K562 (cell line): ENCODE measurements at regions not wholly inside any gene's neighbourhood (a gene's known extent, or its start where the extent isn't known, plus 50 kb on each side); places are given as distances from the start of the nearest gene placed in this dataset.

Experiments
- ATAC-seq: fragments of 200-7000 bp; cut with Tn5 transposase; 3 replicates; pipeline ENCODE4 v1.9.1; 2020; ENCODE audit warnings: moderate library complexity
- BruUV-seq: library from RNA; stranded (reverse); fragments of 400-500 nt; replicated peaks from 2 replicates; lab custom pipeline; 2021; lab: Mats Ljungman, UMichigan
- CTCF ChIA-PET: fragments of 300-600 bp; formaldehyde crosslinking; extraction: SDS; loops from one replicate; lab custom pipeline; 2021; ENCODE audit warnings: low intra/inter-chr PET ratio; lab: Yijun Ruan, JAX
- POLR2A ChIA-PET: fragments of 300-600, 350-650 bp; sonication (Branson Sonifier 250); formaldehyde crosslinking; extraction: SDS; loops from one replicate; lab custom pipeline; 2021; ENCODE audit warnings: antibody characterized with exemption, inconsistent platforms; lab: Yijun Ruan, JAX
- DNase-seq, 4 experiments: peaks; one replicate each; pipeline versions ENCODE4 v3.0.0 to v3.0.0-alpha.2; 2011 to 2018; ENCODE audit warnings: low spot score in 3 of 4, mixed read lengths in 3 of 4; ENCODE audit errors: extremely low read depth in 1 of 4
- FAIRE-seq: peaks from 2 replicates; lab custom pipeline; 2011; peaks lifted over from hg19 to GRCh38; lab: Jason Lieb, UNC
- H2AFZ ChIP-seq: 2 replicates; pipeline ENCODE4 v1.6.0; 2011; ENCODE audit warnings: low read depth, low read length, control low read depth, inconsistent platforms
- H3K27ac ChIP-seq: fragments of 200-600 bp; 3 replicates; pipeline ENCODE4 v1.8.0; 2011; ENCODE audit warnings: low read depth, mild to moderate bottlenecking, control low read depth, inconsistent platforms, low read length, moderate library complexity, mixed read lengths; ENCODE audit errors: extremely low read depth
- H3K27me3 ChIP-seq, 2 experiments: fragments of 300-600 bp in 1 of 2; 2 replicates in 1 of 2; 3 replicates in 1 of 2; pipeline versions ENCODE4 v1.6.0 to v1.8.0; 2011; ENCODE audit warnings: inconsistent platforms in 2 of 2, low read length in 2 of 2, mild to moderate bottlenecking in 1 of 2, mixed read lengths in 1 of 2, moderate library complexity in 1 of 2; ENCODE audit not compliant: control insufficient read depth in 2 of 2, insufficient read depth in 2 of 2
- H3K36me3 ChIP-seq: fragments of 300-600 bp; 3 replicates; pipeline ENCODE4 v1.8.0; 2011; ENCODE audit warnings: mild to moderate bottlenecking, low read length, inconsistent platforms; ENCODE audit not compliant: control insufficient read depth, insufficient read depth
- H3K4me1 ChIP-seq, 2 experiments: fragments of 200-600 bp in 1 of 2; replicated peaks in 1 of 2; 2 replicates in 1 of 2; 3 replicates in 1 of 2; pipeline versions ENCODE4 v1.5.1 to v1.8.0; 2011; ENCODE audit warnings: inconsistent platforms in 2 of 2, low read length in 2 of 2, mild to moderate bottlenecking in 1 of 2, mixed read lengths in 1 of 2, moderate library complexity in 1 of 2; ENCODE audit not compliant: control insufficient read depth in 2 of 2, insufficient read depth in 2 of 2
- H3K4me2 ChIP-seq: 2 replicates; pipeline ENCODE4 v1.6.1; 2011; ENCODE audit warnings: low read length, control low read depth, inconsistent platforms, mixed read lengths; ENCODE audit not compliant: insufficient read depth
- H3K4me3 ChIP-seq: fragments of 200-600 bp; sonication (generic), shearing (Covaris generic); 2 replicates; pipeline ENCODE4 v1.5.1; 2016; ENCODE audit warnings: control low read depth, inconsistent platforms
- H3K79me2 ChIP-seq: fragments of 200-600 bp; 3 replicates; pipeline ENCODE4 v1.8.0; 2011; ENCODE audit warnings: low read length, inconsistent platforms; ENCODE audit not compliant: control insufficient read depth, insufficient read depth
- H3K9ac ChIP-seq, 2 experiments: 2 replicates each; pipeline versions ENCODE4 v1.6.0 to v1.6.1; 2011; ENCODE audit warnings: low read depth in 2 of 2, low read length in 2 of 2, control low read depth in 1 of 2, inconsistent platforms in 1 of 2, mild to moderate bottlenecking in 1 of 2, mixed read lengths in 1 of 2; ENCODE audit not compliant: insufficient read depth in 1 of 2
- H3K9me1 ChIP-seq: one replicate; pipeline ENCODE4 v1.6.0; 2011; ENCODE audit warnings: inconsistent platforms, mild to moderate bottlenecking, low read length, moderate library complexity; ENCODE audit not compliant: control insufficient read depth, insufficient read depth
- H3K9me3 ChIP-seq: replicated peaks from 2 replicates; pipeline ENCODE4 v1.5.1; 2011; ENCODE audit warnings: low read depth, low read length, inconsistent platforms; ENCODE audit not compliant: control insufficient read depth, insufficient read depth
- H4K20me1 ChIP-seq: replicated peaks from 2 replicates; pipeline ENCODE4 v1.6.1; 2011; ENCODE audit warnings: low read length, inconsistent platforms, mixed read lengths; ENCODE audit not compliant: control insufficient read depth, insufficient read depth
- ARID2 ChIP-seq: fragments of 450-650 bp; IDR thresholded peaks from 2 replicates; pipeline ENCODE4 v1.6.1; 2017; ENCODE audit warnings: antibody characterized with exemption, mild to moderate bottlenecking
- LARP7 ChIP-seq: fragments of 450-650 bp; IDR thresholded peaks from 2 replicates; pipeline ENCODE4 v1.6.1; 2016
- MNT ChIP-seq, 2 experiments: fragments of 450-650 bp; conservative IDR thresholded peaks; 2 replicates each; pipeline ENCODE4 v1.6.1; 2017; ENCODE audit warnings: mild to moderate bottlenecking in 2 of 2, moderate library complexity in 2 of 2
- REST ChIP-seq, 2 experiments: fragments of 450-650 bp; formaldehyde crosslinking in 1 of 2; IDR thresholded peaks; 2 replicates each; pipeline versions ENCODE4 v1.4.0 to v1.6.1; 2014 to 2020; ENCODE audit warnings: mild to moderate bottlenecking in 2 of 2, borderline replicate concordance in 1 of 2, low read depth in 1 of 2
- SMAD2 ChIP-seq: fragments of 150-350 bp; IDR thresholded peaks from 2 replicates; pipeline ENCODE4 v1.6.1; 2014; ENCODE audit warnings: low read depth, mild to moderate bottlenecking, low read length
- WGBS: fragments of 100-300 bp; shearing (Covaris generic); methylation state at CpG from one replicate; pipeline ENCODE4 v1.1.6; 2016; ENCODE audit warnings: low coverage, mixed read lengths; ENCODE audit not compliant: insufficient coverage; ENCODE audit errors: missing lambda C conversion rate; 5-methylcytosine and 5-hydroxymethylcytosine counted together
- in situ Hi-C: fragments of 300-500 bp; cut with MboI; formaldehyde crosslinking; loops from 4 replicates; pipeline ENCODE4 v1.15.0; 2018; ENCODE audit warnings: inconsistent platforms, mixed read lengths
- intact Hi-C: fragments of 100-400 bp; cut with micrococcal nuclease; formaldehyde crosslinking; loops from 2 replicates; pipeline ENCODE4 v1.14.2; 2022
- TF ChIP-seq, protein P1 (sequence below), 2 experiments: fragments of 150-350 bp in 1 of 2; IDR thresholded peaks; 2 replicates each; pipeline ENCODE4 v1.6.1; 2012 to 2016; ENCODE audit warnings: low read depth in 2 of 2, low read length in 2 of 2, mild to moderate bottlenecking in 1 of 2, moderate library complexity in 1 of 2

DNA sequence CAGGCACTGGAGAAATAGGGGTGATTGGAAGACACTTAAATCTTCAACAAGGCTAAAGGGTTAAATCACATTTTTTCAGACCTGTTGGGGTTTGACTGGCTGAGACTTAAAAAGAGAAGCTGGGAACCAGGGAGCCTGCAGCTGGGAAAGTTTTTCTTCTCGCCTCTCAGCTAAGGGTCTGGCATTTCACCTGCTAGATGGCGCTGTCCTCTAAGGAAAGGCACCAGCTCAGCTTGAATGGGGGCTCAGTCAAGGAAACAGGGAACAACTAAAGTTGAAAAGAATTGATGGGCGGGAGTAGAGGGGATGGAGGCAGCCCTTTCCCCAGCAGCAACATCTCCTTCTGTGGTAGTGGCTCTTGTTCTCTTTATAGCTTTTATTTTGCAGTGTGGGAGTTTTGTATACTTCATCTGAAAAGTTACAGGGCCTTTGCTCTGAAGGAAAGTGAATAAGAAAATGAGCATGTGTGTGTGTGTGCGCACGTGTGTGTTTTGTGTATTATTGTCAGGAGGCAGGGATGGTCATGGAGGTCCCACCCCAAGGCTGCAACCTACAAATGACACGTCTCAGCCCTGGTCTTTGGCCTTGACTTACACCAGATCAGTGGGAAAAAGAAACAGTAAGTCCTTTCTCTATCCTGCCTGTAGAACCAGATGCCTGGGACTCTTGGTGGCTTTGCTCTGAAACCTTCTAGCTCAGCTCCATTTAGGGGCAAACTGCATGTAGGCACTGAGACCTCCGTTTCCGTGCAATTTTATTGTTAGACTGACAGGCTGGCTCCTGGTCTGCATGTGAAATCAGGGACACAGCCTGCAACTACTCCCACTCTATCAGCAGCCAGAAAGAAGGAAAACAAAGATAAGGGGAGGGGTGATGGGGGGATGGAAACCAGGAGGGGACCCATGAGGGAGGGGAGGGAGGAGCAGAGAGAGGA is 316.2 kb upstream of the CLINT1 start:
- POLR2A ChIA-PET, result interaction anchor here (0.6 to 0.9 kb wide), 3 partner anchors 18 to 1453 kb away, joined by 3 to 5 read pairs (median 3); no protein-coding TSS in a partner anchor
- in situ Hi-C loops, result loop anchor here (10.0 kb wide), 2 partner anchors 930 to 960 kb away; no protein-coding TSS in a partner anchor
- FAIRE-seq, result peak; percentile 87
- H3K4me2 ChIP-seq, result no peak overlapping the region
- no peaks in the 10 kb centered on the region for H3K79me2 ChIP-seq
- H3K36me3 ChIP-seq, result no peaks in the 10 kb centered on the region
- BruUV-seq, result no TSS peak
- WGBS, result 6% methylated on average over 7 of the region's 8 CpGs
- CTCF ChIA-PET, result interaction anchor here (0.6 to 1.2 kb wide), 4 partner anchors 928 to 1777 kb away, joined by 3 to 4 read pairs (median 4); no protein-coding TSS in a partner anchor
- DNase-seq, result peak; percentile 54 to 63 (median 58)
- no peak overlapping the region for H3K4me3 ChIP-seq
- H4K20me1 ChIP-seq, result no peaks in the 10 kb centered on the region
- peak; percentile 98 for ATAC-seq
- no peaks in the 10 kb centered on the region for H3K27me3 ChIP-seq
- no peaks in the 10 kb centered on the region for H3K9me1 ChIP-seq
- H3K9ac ChIP-seq, result no peak overlapping the region
- no peak overlapping the region for H3K27ac ChIP-seq
- intact Hi-C loops, result loop anchor here (1.0 to 10.0 kb wide), 5 partner anchors 520 to 958 kb away; partner anchors contain the start of gene EBF1
- H2AFZ ChIP-seq, result no peak overlapping the region
- H3K4me1 ChIP-seq, result no peaks in the 10 kb centered on the region
- no peaks in the 10 kb centered on the region for H3K9me3 ChIP-seq
- no peak for TF ChIP-seq MNT (conservative IDR thresholded peaks at IDR 0.05)
- TF ChIP-seq LARP7, result no peak
- TF ChIP-seq SMAD2, result no peak
- TF ChIP-seq, protein P1, sequence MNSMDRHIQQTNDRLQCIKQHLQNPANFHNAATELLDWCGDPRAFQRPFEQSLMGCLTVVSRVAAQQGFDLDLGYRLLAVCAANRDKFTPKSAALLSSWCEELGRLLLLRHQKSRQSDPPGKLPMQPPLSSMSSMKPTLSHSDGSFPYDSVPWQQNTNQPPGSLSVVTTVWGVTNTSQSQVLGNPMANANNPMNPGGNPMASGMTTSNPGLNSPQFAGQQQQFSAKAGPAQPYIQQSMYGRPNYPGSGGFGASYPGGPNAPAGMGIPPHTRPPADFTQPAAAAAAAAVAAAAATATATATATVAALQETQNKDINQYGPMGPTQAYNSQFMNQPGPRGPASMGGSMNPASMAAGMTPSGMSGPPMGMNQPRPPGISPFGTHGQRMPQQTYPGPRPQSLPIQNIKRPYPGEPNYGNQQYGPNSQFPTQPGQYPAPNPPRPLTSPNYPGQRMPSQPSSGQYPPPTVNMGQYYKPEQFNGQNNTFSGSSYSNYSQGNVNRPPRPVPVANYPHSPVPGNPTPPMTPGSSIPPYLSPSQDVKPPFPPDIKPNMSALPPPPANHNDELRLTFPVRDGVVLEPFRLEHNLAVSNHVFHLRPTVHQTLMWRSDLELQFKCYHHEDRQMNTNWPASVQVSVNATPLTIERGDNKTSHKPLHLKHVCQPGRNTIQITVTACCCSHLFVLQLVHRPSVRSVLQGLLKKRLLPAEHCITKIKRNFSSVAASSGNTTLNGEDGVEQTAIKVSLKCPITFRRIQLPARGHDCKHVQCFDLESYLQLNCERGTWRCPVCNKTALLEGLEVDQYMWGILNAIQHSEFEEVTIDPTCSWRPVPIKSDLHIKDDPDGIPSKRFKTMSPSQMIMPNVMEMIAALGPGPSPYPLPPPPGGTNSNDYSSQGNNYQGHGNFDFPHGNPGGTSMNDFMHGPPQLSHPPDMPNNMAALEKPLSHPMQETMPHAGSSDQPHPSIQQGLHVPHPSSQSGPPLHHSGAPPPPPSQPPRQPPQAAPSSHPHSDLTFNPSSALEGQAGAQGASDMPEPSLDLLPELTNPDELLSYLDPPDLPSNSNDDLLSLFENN (IDR thresholded peaks at IDR 0.05; ENCODE audit: low read depth in 2 of 2, low read length in 2 of 2), result no peak
- TF ChIP-seq ARID2, result peak; percentile 44; the same call in 1 of the 2 replicates
- peak; percentile 68; the same call in 1 of the 2 replicates for TF ChIP-seq REST (IDR thresholded peaks at IDR 0.05; ENCODE audit: borderline replicate concordance)
- TF ChIP-seq REST (CRISPR knock-in tag; IDR thresholded peaks at IDR 0.05; ENCODE audit: low read depth), result no peak
